ENCODE measurements at regions not wholly inside any gene's neighbourhood (a gene's known extent, or its start where the extent isn't known, plus 50 kb on each side); places are given as distances from the start of the nearest gene placed in this dataset.
A peak's percentile ranks its signal among the peaks of the same experiment; 100 is the strongest.

- no peak for DNase-seq
These were observed 254.9 kb downstream of the PRL start for GRCh38 chr6:22041797-22042480.

GRCh38 chr6:22042706-22043105 is 254.1 kb downstream of the PRL start:
- DNase-seq = no peak

DNA sequence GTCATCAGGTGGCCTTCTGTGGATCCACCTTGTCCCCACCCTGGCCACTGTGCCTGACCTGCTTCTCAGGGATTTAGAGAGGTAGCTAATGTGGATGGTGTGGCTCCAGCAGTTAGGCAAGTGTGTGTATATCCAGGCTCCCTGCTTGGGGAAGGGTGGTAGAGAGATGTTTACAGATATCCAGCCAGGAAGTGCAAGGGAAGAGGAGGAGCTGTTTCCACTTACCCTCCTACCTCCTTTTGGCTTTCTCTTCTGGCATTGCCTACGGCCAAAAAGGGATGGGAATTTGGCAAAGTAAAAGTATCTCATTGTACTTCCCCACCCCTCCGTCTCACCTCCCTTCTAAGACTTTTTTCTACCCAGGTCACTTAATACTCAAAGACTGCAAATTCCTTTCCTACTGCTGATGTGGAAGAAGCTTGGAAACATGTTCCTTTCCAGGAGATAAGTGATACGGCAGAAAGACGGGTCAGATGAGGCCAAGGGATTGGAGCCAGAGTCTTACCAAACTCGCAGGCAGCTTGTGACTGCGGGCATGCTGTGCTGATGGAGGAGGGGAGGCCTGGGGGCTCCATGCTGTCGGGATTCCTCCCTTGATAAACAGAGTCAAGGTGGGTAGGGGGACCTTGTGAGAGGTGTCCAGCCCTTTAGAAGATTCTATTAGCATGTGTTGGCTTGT is 253.4 kb downstream of the PRL start:
- DNase-seq = no peak

DNA sequence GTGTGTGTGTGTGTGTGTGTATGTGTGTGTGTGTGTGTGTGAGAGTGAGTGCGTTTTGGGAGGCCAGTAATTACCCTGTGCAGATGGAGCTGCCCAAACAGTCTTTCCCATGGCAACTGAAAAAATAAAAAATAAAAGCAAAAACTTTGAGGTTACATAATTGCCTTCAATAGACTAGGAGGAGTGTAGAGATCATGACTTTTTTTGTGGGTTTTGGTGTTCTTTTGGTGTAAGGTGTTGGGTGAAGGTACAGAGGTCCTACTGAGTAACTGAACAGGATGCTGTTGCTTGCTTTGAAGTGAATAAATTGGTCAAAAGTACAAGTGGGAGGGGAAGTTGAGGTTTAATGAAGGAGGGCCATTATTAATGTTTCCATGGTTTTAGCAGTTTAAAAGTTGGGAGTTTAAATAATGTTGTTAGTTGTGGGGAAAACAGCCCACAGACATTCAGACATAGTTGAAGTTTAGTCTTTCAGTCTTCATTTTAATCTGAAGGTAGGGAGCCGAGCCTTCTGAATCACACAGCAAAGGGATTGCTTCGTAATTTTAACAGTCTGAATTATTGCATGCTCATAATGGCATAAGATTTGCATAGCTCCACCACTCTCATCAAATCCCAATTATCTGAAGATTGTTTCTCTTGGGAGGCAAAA is 251.4 kb downstream of the PRL start:
- DNase-seq = no peak

DNA sequence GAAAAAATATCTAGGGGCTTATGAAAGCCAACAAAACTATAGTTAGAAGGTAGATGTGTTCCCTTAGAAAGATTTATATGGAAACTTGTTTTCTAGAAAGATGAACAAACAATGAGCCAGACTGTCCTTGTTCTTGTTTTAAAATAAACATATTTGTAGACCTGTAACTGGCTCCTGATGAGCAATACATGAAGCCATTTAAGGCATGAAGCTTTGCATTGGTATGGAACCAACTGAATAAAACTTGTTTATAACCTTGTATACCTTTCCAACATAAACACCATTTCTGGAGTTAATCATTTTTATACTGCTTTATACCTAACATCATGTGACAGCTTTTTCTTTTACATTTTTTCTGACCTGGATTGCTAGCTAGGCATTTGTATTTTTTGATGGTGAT is 247.8 kb downstream of the PRL start:
- no peak for DNase-seq

GRCh38 chr6:22053391-22053997 is 243.3 kb downstream of the PRL start:
- DNase-seq = no peak

DNA sequence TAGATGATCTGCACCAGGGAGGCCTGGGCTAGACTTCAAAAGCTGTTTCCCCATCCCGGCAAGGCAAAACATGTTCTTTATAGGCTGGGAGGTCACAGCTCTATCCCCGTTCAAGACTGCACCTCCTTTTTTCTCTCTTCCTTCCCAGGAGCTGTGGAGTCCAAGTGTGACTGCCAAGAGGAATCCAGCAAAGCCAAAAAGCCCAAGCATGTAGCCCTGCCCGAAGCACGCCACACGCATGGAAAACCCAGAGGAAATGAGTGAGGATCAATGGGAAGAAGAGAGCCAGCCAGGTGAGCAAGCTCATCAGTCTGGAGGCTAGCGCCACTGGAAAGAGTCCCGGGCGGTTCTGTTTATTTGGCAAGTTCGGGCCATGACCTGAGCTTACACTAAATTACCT is 240.4 kb downstream of the PRL start:
- no peak for DNase-seq

DNA sequence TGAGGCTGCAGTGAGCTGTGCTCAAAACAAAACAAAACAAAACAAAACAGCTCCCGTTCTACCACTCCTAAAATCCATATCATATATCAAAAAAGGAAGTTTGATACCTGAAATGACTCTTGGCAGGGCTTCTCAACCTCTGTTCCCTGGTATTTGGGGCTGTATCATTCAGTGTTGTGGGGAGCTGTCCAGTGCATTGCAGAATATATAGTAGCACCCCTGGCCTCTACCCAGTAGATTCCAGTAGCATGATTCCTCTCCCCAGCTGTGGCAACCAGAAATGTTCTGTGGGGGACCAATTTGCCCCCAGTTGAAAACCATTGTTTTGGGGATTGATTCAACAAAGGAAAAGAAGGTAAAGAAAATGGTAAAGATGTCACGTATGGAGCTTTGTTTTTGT is 238.9 kb downstream of the PRL start:
- DNase-seq = no peak

DNA sequence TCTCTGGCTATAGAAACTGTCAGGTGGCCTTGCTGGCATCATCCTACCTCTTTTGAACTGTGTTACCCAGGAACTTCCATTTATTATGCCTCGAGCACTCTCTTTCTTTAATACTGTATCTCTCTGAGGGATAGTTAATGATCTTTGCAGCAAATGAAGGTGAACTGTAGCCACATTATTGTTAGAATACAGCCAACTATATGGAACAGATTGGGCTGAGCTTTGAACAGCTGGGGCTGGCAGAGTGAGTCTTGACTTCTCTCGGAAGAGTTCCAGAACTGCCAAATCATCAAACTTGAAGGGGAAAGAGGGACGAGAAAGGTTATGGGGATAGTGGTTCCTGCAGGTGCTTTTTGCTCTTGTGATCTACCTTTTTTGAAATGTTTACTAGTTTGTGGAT is 237.7 kb downstream of the PRL start:
- no peak for DNase-seq

GRCh38 chr6:22059946-22060345 is 236.9 kb downstream of the PRL start:
- DNase-seq = no peak

DNA sequence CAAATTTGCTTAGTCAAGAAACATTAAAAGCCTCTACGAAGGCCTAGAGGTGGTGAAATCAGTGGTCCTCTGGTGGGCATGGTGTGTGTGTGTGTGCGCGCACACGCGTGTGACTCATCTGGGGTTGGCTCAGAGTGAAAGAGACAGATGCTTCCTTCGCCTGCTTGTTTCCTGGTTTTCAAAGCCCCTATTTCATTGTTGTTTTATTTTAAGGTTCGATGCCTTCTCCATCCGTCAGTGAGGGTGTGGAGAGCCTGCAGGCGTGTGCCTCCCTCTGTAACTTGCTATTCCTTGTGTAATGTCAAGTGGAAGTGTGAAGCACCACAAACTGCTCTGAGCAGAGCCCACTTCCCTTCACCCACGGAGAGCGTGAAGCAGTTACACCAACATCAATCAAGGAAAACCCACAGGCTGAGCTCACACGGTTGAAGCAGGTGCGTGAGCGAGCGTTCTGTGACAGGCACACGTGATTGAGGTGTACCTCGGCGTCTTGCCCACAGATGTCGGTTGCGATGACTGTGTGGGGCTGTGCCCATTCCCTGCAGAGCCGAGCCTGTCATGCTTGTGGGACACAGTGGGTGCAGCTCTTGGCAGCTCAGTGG is 233.9 kb downstream of the PRL start:
- no peak for DNase-seq

GRCh38 chr6:22064558-22064957 is 232.3 kb downstream of the PRL start:
- DNase-seq = no peak

DNA sequence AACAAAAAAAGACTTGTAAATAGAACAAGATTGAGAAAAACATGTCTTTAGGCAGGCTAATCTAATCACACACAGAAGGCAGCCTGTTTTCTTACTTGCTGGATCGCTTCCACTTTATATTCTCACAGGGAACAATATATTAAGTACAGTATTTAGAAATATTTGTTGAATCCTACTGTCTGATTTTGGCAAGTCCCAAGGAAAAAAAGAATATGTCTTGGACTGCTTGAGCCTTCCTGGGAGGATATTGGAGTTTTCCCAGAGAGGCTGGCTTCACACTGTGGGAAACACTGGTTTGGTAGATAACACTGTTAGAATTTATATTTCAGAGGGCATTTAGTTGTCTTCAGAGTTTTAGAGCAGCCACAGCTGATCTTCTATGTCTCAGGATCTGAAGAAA is 229.7 kb downstream of the PRL start:
- no peak for DNase-seq

DNA sequence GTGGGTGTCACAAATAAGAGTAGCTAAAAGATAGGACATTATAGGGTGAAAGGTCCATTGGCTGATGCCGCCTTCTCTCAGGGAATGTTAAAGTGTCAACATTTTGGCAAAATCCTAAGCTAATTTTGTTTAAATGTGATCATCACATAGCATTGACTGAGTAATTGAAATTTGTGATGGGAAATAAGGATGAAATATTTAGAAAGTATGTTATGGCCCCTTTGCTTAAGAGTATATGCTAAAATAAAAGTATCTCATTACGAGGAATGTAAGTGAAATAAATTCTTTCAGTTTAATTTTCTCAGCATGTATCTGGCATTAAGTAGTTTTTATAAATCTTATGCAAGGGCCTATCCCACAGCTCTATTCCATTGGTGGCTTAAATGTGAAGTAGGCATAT is 229.2 kb downstream of the PRL start:
- DNase-seq = no peak

DNA sequence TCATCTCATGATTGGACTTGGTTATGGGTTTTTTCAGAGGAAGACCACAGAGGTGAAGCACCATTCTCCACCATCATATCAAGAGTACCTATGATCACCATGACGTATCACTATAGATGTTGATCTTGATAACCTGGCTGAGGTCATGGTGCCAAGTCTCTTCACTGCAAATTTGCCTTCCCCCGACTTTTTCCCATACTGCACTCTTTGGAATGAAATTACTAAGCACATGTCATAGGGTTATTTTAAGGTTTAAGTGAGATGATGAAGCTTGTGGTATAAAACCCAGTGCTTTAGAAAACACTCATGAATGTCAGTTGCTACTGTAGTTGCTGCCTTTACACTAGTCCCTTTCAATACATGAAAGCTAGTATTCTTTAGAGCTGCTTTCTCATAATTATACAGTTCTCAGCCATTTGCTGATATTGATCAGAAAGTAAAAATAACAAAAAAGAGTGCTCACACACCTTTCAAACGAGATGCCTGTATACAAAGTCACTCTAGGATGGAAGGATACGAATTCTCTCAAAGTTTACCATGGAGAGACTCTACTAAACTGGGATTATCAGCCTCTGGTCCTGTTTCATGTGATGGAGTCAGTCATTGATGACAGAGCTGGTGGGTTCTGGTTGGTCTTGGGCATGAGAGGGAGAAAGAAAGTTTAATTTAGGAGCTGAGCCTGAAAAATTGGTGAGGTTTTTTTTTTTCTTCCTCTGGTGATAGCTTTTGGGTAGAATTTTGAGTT is 228.1 kb downstream of the PRL start:
- no peak for DNase-seq

DNA sequence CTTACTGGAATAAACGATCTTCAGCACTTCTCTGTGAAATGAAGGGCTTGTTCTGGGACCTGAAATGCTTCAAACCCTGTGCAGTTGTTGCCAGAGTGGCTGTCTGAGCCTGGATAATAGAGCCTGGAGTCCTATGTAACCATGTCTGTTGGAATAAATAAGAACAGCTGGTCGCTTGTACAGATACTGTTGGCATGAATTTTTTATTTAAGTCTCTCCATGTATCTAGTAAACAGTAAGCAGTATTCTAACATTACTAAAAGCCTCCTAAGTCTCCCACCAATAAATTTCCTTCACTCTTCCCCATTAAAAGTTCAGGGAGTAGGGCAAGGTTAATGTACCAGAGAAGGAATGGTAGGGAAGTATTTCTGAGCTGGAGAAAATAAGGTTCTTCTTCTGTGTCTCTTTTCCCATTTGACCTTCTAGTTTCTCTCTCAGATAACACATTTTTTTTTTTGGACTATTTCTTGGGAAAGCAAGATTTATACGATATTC is 227.5 kb downstream of the PRL start:
- no peak for DNase-seq

DNA sequence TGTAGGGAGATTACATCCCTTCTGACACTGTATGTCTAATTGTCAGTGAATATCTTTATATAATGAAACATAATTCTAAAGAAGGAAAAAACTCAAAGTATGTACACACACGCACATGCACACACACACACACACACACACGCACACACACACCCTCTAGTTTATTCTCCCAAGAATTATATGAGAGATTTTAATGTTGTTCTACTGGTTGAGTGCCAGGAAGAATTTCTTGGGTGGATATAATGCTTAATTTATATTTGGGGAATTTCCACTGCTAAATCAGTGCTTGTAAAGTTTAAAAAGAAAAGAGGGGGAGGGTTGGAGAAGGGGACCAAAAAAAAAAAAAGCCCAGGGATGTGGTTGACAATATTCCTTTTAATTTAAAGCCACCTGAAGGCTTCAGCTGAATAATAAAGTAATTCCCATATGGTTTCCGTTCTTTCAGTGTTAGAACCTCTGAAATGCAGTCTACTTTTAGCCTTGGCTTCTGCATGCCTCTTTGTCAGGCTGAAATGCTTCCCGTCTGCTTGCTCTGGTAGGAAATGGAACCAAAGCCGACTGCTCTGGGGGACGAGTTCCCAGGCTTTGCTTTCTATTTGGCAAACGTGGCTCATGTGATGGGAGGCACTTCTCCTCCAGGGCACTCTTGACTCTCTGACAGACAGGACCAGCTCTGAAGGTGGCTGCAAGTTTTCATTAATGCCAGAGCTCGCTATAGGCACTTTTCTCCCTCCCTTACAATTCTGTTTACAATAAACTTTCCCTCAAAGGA is 225.4 kb downstream of the PRL start:
- no peak for DNase-seq

- peak; percentile 23 for DNase-seq
These were observed 223.9 kb downstream of the PRL start for GRCh38 chr6:22072949-22073348.

DNA sequence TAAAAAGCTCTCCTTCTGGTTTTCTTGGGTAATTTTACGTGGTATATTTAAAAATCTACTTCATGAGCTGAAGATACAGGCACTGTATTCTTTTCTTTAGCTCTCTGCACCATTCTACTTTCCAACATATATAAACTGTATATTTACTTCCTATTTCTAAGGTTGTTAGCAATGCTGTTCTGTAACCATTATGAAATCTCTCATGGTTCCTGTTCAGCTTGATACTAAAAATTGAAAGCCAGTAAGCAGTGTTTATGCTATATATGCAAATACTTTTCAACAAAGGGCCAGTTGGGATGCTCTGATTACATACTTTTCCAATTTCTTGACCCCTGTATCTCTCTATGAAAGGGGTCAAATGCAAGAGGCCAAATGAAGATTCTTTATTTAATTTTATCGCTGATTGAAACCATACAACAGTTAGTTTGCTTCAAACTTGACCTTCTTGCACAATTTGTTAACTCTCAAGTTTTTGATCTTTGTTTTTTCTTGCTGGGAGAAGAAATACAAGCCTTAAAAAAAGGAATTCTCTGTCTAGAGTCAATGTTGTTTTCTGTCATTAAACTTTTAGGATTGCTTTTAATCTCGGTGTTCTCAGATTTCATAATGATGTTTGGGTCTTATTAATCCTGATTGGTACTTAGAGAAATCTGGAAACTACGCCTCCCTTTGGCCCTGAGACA is 223.2 kb downstream of the PRL start:
- no peak for DNase-seq

- DNase-seq = no peak
These were observed 218.5 kb downstream of the PRL start for GRCh38 chr6:22078288-22078687.
